ENCODE measurements at regions not wholly inside any gene's neighbourhood (a gene's known extent, or its start where the extent isn't known, plus 50 kb on each side); places are given as distances from the start of the nearest gene placed in this dataset.

- no peaks in the 10 kb centered on the region for H3K27me3 ChIP-seq (ENCODE audit: control insufficient read depth, insufficient read depth, low read length)
- no peak overlapping the region for H3K9ac ChIP-seq (ENCODE audit: low read depth, low read length)
- H3K9me3 ChIP-seq (ENCODE audit: control insufficient read depth, insufficient read depth, low read length), result no peaks in the 10 kb centered on the region
- no peak overlapping the region for H3K4me3 ChIP-seq (ENCODE audit: low read depth, low read length)
- no peak overlapping the region for H3K27ac ChIP-seq (ENCODE audit: low read depth, low read length)
- no peaks in the 10 kb centered on the region for H3K4me1 ChIP-seq (ENCODE audit: control insufficient read depth, insufficient read depth, low read length)
- H3K36me3 ChIP-seq (ENCODE audit: control insufficient read depth, insufficient read depth, low read length), result no peaks in the 10 kb centered on the region
These were observed 649.7 kb upstream of the RIOK2 start for GRCh38 chr5:97832645-97833296.

GRCh38 chr5:97834561-97834960 is 651.5 kb upstream of the RIOK2 start:
- Histone ChIP-seq H3K4me3 (ENCODE audit: low read depth, low read length) (no peak overlapping the region), H3K36me3 (ENCODE audit: control insufficient read depth, insufficient read depth, low read length) (no peaks in the 10 kb centered on the region), H3K27ac (ENCODE audit: low read depth, low read length) (no peak overlapping the region), H3K27me3 (ENCODE audit: control insufficient read depth, insufficient read depth, low read length) (no peaks in the 10 kb centered on the region), H3K4me1 (ENCODE audit: control insufficient read depth, insufficient read depth, low read length) (no peaks in the 10 kb centered on the region; the same call in 1 of the 2 replicates), H3K9ac (ENCODE audit: low read depth, low read length) (no peak overlapping the region), H3K9me3 (ENCODE audit: control insufficient read depth, insufficient read depth, low read length) (no peaks in the 10 kb centered on the region)

GRCh38 chr5:97835112-97835511 is 652.1 kb upstream of the RIOK2 start:
- no peaks in the 10 kb centered on the region for H3K36me3 ChIP-seq (ENCODE audit: control insufficient read depth, insufficient read depth, low read length)
- no peak overlapping the region for H3K27ac ChIP-seq (ENCODE audit: low read depth, low read length)
- no peaks in the 10 kb centered on the region for H3K9me3 ChIP-seq (ENCODE audit: control insufficient read depth, insufficient read depth, low read length)
- no peaks in the 10 kb centered on the region; the same call in 1 of the 2 replicates for H3K4me1 ChIP-seq (ENCODE audit: control insufficient read depth, insufficient read depth, low read length)
- no peaks in the 10 kb centered on the region for H3K27me3 ChIP-seq (ENCODE audit: control insufficient read depth, insufficient read depth, low read length)
- no peak overlapping the region for H3K4me3 ChIP-seq (ENCODE audit: low read depth, low read length)
- no peak overlapping the region for H3K9ac ChIP-seq (ENCODE audit: low read depth, low read length)

GRCh38 chr5:97836816-97837215 is 653.8 kb upstream of the RIOK2 start:
- Histone ChIP-seq H3K27me3 (ENCODE audit: control insufficient read depth, insufficient read depth, low read length) (no peaks in the 10 kb centered on the region), H3K36me3 (ENCODE audit: control insufficient read depth, insufficient read depth, low read length) (no peaks in the 10 kb centered on the region), H3K4me3 (ENCODE audit: low read depth, low read length) (no peak overlapping the region), H3K27ac (ENCODE audit: low read depth, low read length) (no peak overlapping the region), H3K9me3 (ENCODE audit: control insufficient read depth, insufficient read depth, low read length) (no peaks in the 10 kb centered on the region), H3K4me1 (ENCODE audit: control insufficient read depth, insufficient read depth, low read length) (no peaks in the 10 kb centered on the region; the same call in 1 of the 2 replicates), H3K9ac (ENCODE audit: low read depth, low read length) (no peak overlapping the region)

GRCh38 chr5:97838214-97838613 is 655.2 kb upstream of the RIOK2 start:
- Histone ChIP-seq H3K36me3 (ENCODE audit: control insufficient read depth, insufficient read depth, low read length) (no peaks in the 10 kb centered on the region), H3K9ac (ENCODE audit: low read depth, low read length) (no peak overlapping the region), H3K4me3 (ENCODE audit: low read depth, low read length) (no peak overlapping the region), H3K4me1 (ENCODE audit: control insufficient read depth, insufficient read depth, low read length) (no peaks in the 10 kb centered on the region; the same call in 1 of the 2 replicates), H3K9me3 (ENCODE audit: control insufficient read depth, insufficient read depth, low read length) (no peaks in the 10 kb centered on the region), H3K27me3 (ENCODE audit: control insufficient read depth, insufficient read depth, low read length) (no peaks in the 10 kb centered on the region), H3K27ac (ENCODE audit: low read depth, low read length) (no peak overlapping the region)

- H3K36me3 ChIP-seq (ENCODE audit: control insufficient read depth, insufficient read depth, low read length), result no peaks in the 10 kb centered on the region
- no peaks in the 10 kb centered on the region for H3K9me3 ChIP-seq (ENCODE audit: control insufficient read depth, insufficient read depth, low read length)
- H3K27ac ChIP-seq (ENCODE audit: low read depth, low read length), result no peak overlapping the region
- H3K4me3 ChIP-seq (ENCODE audit: low read depth, low read length), result no peak overlapping the region
- H3K27me3 ChIP-seq (ENCODE audit: control insufficient read depth, insufficient read depth, low read length), result no peaks in the 10 kb centered on the region
- no peaks in the 10 kb centered on the region; the same call in 1 of the 2 replicates for H3K4me1 ChIP-seq (ENCODE audit: control insufficient read depth, insufficient read depth, low read length)
- no peak overlapping the region for H3K9ac ChIP-seq (ENCODE audit: low read depth, low read length)
These were observed 656.5 kb upstream of the RIOK2 start for GRCh38 chr5:97839341-97840086.

GRCh38 chr5:97840643-97841042 is 657.6 kb upstream of the RIOK2 start:
- Histone ChIP-seq H3K4me3 (ENCODE audit: low read depth, low read length) (no peak overlapping the region), H3K36me3 (ENCODE audit: control insufficient read depth, insufficient read depth, low read length) (no peaks in the 10 kb centered on the region), H3K4me1 (ENCODE audit: control insufficient read depth, insufficient read depth, low read length) (no peaks in the 10 kb centered on the region; the same call in 1 of the 2 replicates), H3K27me3 (ENCODE audit: control insufficient read depth, insufficient read depth, low read length) (no peaks in the 10 kb centered on the region), H3K9me3 (ENCODE audit: control insufficient read depth, insufficient read depth, low read length) (no peaks in the 10 kb centered on the region), H3K27ac (ENCODE audit: low read depth, low read length) (no peak overlapping the region), H3K9ac (ENCODE audit: low read depth, low read length) (no peak overlapping the region)

GRCh38 chr5:97842687-97843086 is 659.6 kb upstream of the RIOK2 start:
- Histone ChIP-seq H3K27ac (ENCODE audit: low read depth, low read length) (no peak overlapping the region), H3K36me3 (ENCODE audit: control insufficient read depth, insufficient read depth, low read length) (no peaks in the 10 kb centered on the region), H3K9me3 (ENCODE audit: control insufficient read depth, insufficient read depth, low read length) (no peaks in the 10 kb centered on the region), H3K27me3 (ENCODE audit: control insufficient read depth, insufficient read depth, low read length) (no peaks in the 10 kb centered on the region), H3K4me1 (ENCODE audit: control insufficient read depth, insufficient read depth, low read length) (no peaks in the 10 kb centered on the region; the same call in 1 of the 2 replicates), H3K4me3 (ENCODE audit: low read depth, low read length) (no peak overlapping the region), H3K9ac (ENCODE audit: low read depth, low read length) (no peak overlapping the region)

GRCh38 chr5:97844797-97845196 is 661.8 kb upstream of the RIOK2 start:
- Histone ChIP-seq H3K27me3 (ENCODE audit: control insufficient read depth, insufficient read depth, low read length) (no peaks in the 10 kb centered on the region), H3K9ac (ENCODE audit: low read depth, low read length) (no peak overlapping the region), H3K9me3 (ENCODE audit: control insufficient read depth, insufficient read depth, low read length) (no peaks in the 10 kb centered on the region), H3K27ac (ENCODE audit: low read depth, low read length) (no peak overlapping the region), H3K36me3 (ENCODE audit: control insufficient read depth, insufficient read depth, low read length) (no peaks in the 10 kb centered on the region), H3K4me1 (ENCODE audit: control insufficient read depth, insufficient read depth, low read length) (no peaks in the 10 kb centered on the region), H3K4me3 (ENCODE audit: low read depth, low read length) (no peak overlapping the region)

GRCh38 chr5:97846643-97847042 is 663.6 kb upstream of the RIOK2 start:
- Histone ChIP-seq H3K9ac (ENCODE audit: low read depth, low read length) (no peak overlapping the region), H3K27me3 (ENCODE audit: control insufficient read depth, insufficient read depth, low read length) (no peaks in the 10 kb centered on the region), H3K36me3 (ENCODE audit: control insufficient read depth, insufficient read depth, low read length) (no peaks in the 10 kb centered on the region), H3K4me3 (ENCODE audit: low read depth, low read length) (no peak overlapping the region), H3K4me1 (ENCODE audit: control insufficient read depth, insufficient read depth, low read length) (no peaks in the 10 kb centered on the region), H3K9me3 (ENCODE audit: control insufficient read depth, insufficient read depth, low read length) (no peaks in the 10 kb centered on the region), H3K27ac (ENCODE audit: low read depth, low read length) (no peak overlapping the region)

- Histone ChIP-seq H3K4me3 (ENCODE audit: low read depth, low read length) (no peak overlapping the region), H3K36me3 (ENCODE audit: control insufficient read depth, insufficient read depth, low read length) (no peaks in the 10 kb centered on the region), H3K27ac (ENCODE audit: low read depth, low read length) (no peak overlapping the region), H3K27me3 (ENCODE audit: control insufficient read depth, insufficient read depth, low read length) (no peaks in the 10 kb centered on the region), H3K9ac (ENCODE audit: low read depth, low read length) (no peak overlapping the region), H3K4me1 (ENCODE audit: control insufficient read depth, insufficient read depth, low read length) (no peaks in the 10 kb centered on the region), H3K9me3 (ENCODE audit: control insufficient read depth, insufficient read depth, low read length) (no peaks in the 10 kb centered on the region)
These were observed 665.0 kb upstream of the RIOK2 start for GRCh38 chr5:97847920-97848631.
